Hepatocyte (in vitro differentiated cells): ENCODE measurements at regions not wholly inside any gene's neighbourhood (a gene's known extent, or its start where the extent isn't known, plus 50 kb on each side); places are given as distances from the start of the nearest gene placed in this dataset.

Experiments
- DNase-seq: peaks from one replicate; pipeline ENCODE4 v3.0.0-alpha.2; 2016; ENCODE audit warnings: low spot score
- H2AFZ ChIP-seq: fragments of 200-600 bp; sonication (generic); 2 replicates; pipeline ENCODE4 v1.6.0; 2016; ENCODE audit warnings: antibody characterized with exemption, mild to moderate bottlenecking
- H3K27ac ChIP-seq: fragments of 200-600 bp; sonication (generic); 2 replicates; pipeline ENCODE4 v1.5.1; 2016; ENCODE audit warnings: mild to moderate bottlenecking
- H3K27me3 ChIP-seq: fragments of 200-600 bp; sonication (generic); 2 replicates; pipeline ENCODE4 v1.6.1; 2016
- H3K36me3 ChIP-seq: fragments of 200-600 bp; sonication (generic); replicated peaks from 2 replicates; pipeline ENCODE4 v1.5.1; 2016; ENCODE audit warnings: low read depth; ENCODE audit not compliant: insufficient read depth
- H3K4me1 ChIP-seq: fragments of 200-600 bp; sonication (generic); 2 replicates; pipeline ENCODE4 v1.5.1; 2016; ENCODE audit warnings: mild to moderate bottlenecking, moderate library complexity; ENCODE audit not compliant: insufficient read depth
- H3K4me2 ChIP-seq: fragments of 200-600 bp; sonication (generic); 2 replicates; pipeline ENCODE4 v1.6.0; 2016
- H3K4me3 ChIP-seq: fragments of 200-600 bp; sonication (generic); 2 replicates; pipeline ENCODE4 v1.5.1; 2016; ENCODE audit warnings: mild to moderate bottlenecking
- H3K79me2 ChIP-seq: fragments of 200-600 bp; sonication (generic); 2 replicates; pipeline ENCODE4 v1.6.0; 2017; ENCODE audit warnings: mild to moderate bottlenecking
- H3K9me2 ChIP-seq: fragments of 200-600 bp; sonication (generic); replicated peaks from 2 replicates; pipeline ENCODE4 v1.6.0; 2017; ENCODE audit warnings: mild to moderate bottlenecking; ENCODE audit not compliant: insufficient read depth
- H3K9me3 ChIP-seq: fragments of 200-600 bp; sonication (generic); 2 replicates; pipeline ENCODE4 v1.5.1; 2016; ENCODE audit warnings: low read depth, mild to moderate bottlenecking
- H4K20me1 ChIP-seq: fragments of 200-600 bp; sonication (generic); 2 replicates; pipeline ENCODE4 v1.6.0; 2016; ENCODE audit warnings: mild to moderate bottlenecking; ENCODE audit not compliant: insufficient read depth, poor library complexity, severe bottlenecking
- CTCF ChIP-seq: fragments of 200-600 bp; sonication (generic); IDR thresholded peaks from 2 replicates; pipeline ENCODE4 v1.5.1; 2016; ENCODE audit warnings: antibody characterized with exemption, mild to moderate bottlenecking; ENCODE audit not compliant: poor library complexity
- EZH2 ChIP-seq: fragments of 200-600 bp; sonication (generic); IDR thresholded peaks from 2 replicates; pipeline ENCODE4 v1.6.1; 2016; ENCODE audit warnings: antibody characterized with exemption, mild to moderate bottlenecking, borderline replicate concordance
- EZH2phosphoT487 ChIP-seq: fragments of 200-600 bp; sonication (generic); IDR thresholded peaks from one replicate; pipeline ENCODE4 v1.6.1; 2018; ENCODE audit warnings: antibody characterized with exemption, mild to moderate bottlenecking, low read depth, moderate library complexity; ENCODE audit not compliant: unreplicated experiment, severe bottlenecking
- WGBS: methylation state at CpG from one replicate; pipeline ENCODE4 v1.1.6; 2016; ENCODE audit warnings: low lambda C conversion rate; ENCODE audit errors: missing lambda C conversion rate; 5-methylcytosine and 5-hydroxymethylcytosine counted together

- TF ChIP-seq EZH2phosphoT487 (no peak), CTCF (no peak), EZH2 (no peak)
- Histone ChIP-seq H3K36me3 (no peaks in the 10 kb centered on the region), H3K4me1 (peaks cover 4% of the 10 kb centered on the region), H4K20me1 (no peaks in the 10 kb centered on the region), H3K79me2 (no peaks in the 10 kb centered on the region), H3K4me2 (no peak overlapping the region), H3K27me3 (no peaks in the 10 kb centered on the region), H3K9me2 (no peaks in the 10 kb centered on the region), H3K27ac (no peak overlapping the region), H3K4me3 (no peak overlapping the region), H3K9me3 (no peaks in the 10 kb centered on the region), H2AFZ (no peak overlapping the region)
- WGBS: 91% methylated on average over 4 of the region's 4 CpGs
- DNase-seq: no peak
These were observed 507.5 kb downstream of the NR2F1-AS1 start for GRCh38 chr5:93073547-93073946.

- 85% methylated on average over 3 of the region's 3 CpGs for WGBS
- H3K4me2 ChIP-seq: no peak overlapping the region
These were observed 508.1 kb downstream of the NR2F1-AS1 start for GRCh38 chr5:93072831-93073459.

GRCh38 chr5:93071710-93072109, 509.3 kb downstream of the NR2F1-AS1 start:
- 85% methylated on average over 1 of the region's 1 CpG for WGBS
- Histone ChIP-seq H3K4me1 (no peaks in the 10 kb centered on the region), H3K9me3 (no peaks in the 10 kb centered on the region), H3K27ac (no peak overlapping the region), H3K36me3 (no peaks in the 10 kb centered on the region), H3K4me2 (no peak overlapping the region), H2AFZ (no peak overlapping the region), H3K79me2 (no peaks in the 10 kb centered on the region), H3K27me3 (no peaks in the 10 kb centered on the region), H4K20me1 (no peaks in the 10 kb centered on the region), H3K4me3 (no peak overlapping the region), H3K9me2 (no peaks in the 10 kb centered on the region)
- TF ChIP-seq EZH2phosphoT487 (no peak), EZH2 (no peak), CTCF (no peak)
- no peak for DNase-seq

More at GRCh38 chr5:93072831-93073459, 508.1 kb downstream of the NR2F1-AS1 start:
- Histone ChIP-seq H3K36me3 (no peaks in the 10 kb centered on the region), H3K79me2 (no peaks in the 10 kb centered on the region), H3K4me1 (peaks cover 1% of the 10 kb centered on the region), H3K27ac (no peak overlapping the region), H3K9me2 (no peaks in the 10 kb centered on the region), H3K9me3 (no peaks in the 10 kb centered on the region), H2AFZ (no peak overlapping the region), H3K27me3 (no peaks in the 10 kb centered on the region), H4K20me1 (no peaks in the 10 kb centered on the region), H3K4me3 (no peak overlapping the region)
- no peak for TF ChIP-seq EZH2phosphoT487
- no peak for TF ChIP-seq CTCF
- TF ChIP-seq EZH2: no peak
- no peak for DNase-seq
